GM20000 (cell line): ENCODE measurements at regions not wholly inside any gene's neighbourhood (a gene's known extent, or its start where the extent isn't known, plus 50 kb on each side); places are given as distances from the start of the nearest gene placed in this dataset.

Source experiments
- DNase-seq: peaks from one replicate; pipeline ENCODE4 v3.0.0; 2012; ENCODE audit warnings: low spot score
- TF ChIP-seq, protein P1 (sequence below): IDR thresholded peaks from 2 replicates; pipeline ENCODE4 v1.5.1; 2012; ENCODE audit warnings: mild to moderate bottlenecking, control low read depth; ENCODE audit errors: extremely low read depth, missing control alignments

DNA sequence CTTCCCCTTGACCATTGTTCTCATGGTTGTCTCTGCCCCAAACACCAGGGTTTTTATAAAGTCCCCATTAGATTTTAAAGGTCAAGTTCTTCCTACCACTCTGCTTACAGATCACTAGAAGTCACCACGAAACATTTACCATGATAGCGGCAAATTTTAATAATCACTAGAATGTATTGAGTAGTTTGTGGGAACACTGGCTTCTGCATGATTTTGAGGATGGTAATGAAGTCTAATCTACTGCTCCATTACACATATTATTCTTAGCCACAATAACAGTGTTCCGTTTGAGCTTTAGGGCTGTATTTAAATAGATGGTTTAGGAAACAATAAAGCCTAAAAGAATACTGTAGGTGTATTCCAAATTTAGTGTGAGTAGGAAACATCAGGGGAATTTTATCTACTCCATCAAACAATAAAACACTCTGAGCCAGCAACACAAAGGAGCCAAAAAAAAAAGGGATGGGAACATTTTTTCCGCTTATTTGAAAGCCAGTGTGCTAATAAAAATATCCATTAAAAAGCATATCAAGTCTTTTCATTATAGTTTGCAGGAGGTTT, 49.7 kb downstream of the KLF12 start:
- DNase-seq: no peak
- TF ChIP-seq, protein P1, sequence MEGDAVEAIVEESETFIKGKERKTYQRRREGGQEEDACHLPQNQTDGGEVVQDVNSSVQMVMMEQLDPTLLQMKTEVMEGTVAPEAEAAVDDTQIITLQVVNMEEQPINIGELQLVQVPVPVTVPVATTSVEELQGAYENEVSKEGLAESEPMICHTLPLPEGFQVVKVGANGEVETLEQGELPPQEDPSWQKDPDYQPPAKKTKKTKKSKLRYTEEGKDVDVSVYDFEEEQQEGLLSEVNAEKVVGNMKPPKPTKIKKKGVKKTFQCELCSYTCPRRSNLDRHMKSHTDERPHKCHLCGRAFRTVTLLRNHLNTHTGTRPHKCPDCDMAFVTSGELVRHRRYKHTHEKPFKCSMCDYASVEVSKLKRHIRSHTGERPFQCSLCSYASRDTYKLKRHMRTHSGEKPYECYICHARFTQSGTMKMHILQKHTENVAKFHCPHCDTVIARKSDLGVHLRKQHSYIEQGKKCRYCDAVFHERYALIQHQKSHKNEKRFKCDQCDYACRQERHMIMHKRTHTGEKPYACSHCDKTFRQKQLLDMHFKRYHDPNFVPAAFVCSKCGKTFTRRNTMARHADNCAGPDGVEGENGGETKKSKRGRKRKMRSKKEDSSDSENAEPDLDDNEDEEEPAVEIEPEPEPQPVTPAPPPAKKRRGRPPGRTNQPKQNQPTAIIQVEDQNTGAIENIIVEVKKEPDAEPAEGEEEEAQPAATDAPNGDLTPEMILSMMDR: no peak

DNA sequence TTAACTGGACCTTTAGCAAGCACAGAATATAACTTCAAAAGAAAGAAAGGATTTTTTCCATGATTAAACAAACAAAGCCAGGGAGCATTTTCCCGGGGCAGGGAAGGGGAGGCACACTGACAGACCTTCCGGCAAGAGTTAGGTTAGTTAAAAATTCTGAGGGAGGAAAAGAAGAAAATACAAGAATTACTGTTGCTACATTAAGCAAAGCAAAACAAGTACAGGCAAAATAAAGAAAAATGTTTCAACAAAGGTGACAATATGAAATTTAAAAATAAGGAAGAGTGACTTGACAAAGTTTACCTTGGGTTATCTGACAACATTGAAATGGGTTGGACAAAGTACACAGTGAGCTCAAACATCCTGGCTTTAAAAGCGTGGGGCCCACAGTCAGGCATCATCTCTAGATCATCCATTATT, 51.5 kb downstream of the KLF12 start:
- no peak for DNase-seq
- TF ChIP-seq, protein P1: no peak

DNA sequence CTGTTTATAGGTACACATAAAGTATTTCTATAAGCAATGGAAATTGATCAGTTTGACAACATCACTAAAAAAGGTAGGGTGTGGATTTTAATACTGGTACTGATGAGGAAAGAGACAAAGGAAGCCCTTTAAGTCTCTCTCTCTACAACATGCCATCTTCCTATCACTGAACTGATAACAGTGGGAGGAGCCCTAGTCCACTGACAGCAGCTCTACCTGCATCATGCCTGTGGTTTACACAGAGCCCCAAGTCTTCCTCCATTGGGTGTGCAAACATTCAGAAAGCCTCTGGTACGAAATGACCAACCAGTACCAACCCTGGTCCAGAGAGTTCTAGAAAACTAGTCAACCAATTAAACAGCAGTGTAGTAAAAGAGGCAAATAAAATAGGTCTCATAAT, 53.4 kb downstream of the KLF12 start:
- TF ChIP-seq, protein P1: no peak
- no peak for DNase-seq

DNA sequence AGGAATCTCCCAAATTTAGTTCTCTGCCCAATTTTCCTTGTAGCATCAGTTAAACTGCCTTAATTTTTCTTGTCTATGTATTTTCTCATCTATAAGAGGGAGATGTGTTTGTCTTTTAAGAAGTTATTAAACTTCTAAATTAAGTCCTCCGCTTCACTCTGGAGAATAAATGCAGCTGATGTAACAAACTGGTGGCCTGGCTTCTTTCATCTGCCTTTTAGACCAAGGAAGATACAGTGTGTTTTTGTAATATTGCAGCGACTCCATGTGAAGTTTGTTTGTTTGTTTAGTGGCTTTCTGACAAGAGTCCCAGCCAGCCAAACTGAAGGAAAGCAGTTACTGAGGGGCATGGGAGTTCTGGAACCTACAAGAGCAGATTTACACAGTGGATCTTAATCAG, 56.4 kb downstream of the KLF12 start:
- TF ChIP-seq, protein P1: no peak
- no peak for DNase-seq

DNA sequence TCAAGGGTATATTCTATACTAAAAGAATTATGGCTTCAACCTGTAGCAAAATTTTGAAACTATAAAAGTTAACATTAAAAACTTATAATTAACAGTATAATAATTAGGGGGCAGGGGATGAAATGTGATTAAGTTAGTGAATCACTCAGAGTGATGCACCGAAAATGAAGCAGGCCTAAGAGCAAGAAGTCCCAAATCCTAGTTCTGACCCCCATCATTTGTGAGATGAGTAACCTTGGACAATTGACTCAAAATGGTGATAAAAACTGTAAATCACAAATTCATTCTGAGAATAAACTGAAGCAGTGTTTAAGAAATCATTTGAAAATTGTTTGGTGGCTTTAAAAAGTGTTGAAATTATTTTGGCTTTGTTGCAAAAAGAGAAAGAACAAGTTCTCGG, 56.8 kb downstream of the KLF12 start:
- DNase-seq: no peak
- TF ChIP-seq, protein P1: no peak

DNA sequence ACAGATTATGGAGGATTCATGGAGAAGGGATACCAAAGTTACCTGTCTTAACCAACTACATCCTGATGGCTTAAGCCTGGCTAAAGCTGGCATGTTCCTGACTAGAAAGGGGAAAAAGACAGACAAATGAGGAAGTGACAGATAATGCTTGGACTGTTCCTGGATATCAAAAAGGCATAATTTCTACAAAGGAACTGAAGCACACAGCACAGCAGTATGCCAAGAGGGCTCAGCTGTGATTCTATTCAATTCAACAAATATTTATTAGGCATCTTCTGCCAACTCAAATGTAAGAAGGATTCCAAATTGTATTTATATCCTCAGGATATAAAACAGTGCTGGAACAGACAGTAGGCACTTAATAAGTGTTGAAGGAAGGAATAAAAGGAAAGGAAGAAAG, 59.5 kb downstream of the KLF12 start:
- TF ChIP-seq, protein P1: no peak

DNA sequence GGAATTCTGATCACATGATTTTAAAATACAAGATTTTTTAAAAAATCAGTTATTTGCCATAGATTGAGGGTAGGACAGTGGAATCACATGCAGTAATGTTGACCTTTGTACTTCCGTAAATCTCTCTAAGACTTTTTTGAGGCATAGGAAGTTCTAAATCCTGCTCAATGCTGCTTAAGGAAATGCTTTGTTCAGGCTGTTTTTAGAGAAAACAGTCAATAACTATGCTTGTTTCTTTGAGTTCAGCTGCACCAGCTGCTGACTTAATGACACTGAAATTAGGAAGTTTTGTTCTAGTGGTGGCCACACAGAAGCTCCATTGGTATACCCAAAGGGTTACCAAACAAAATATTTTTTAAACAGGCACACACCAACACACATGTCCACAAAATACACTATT, 60.9 kb downstream of the KLF12 start:
- TF ChIP-seq, protein P1: no peak
- DNase-seq: no peak

More for the DNA sequence above, 59.5 kb downstream of the KLF12 start:
- DNase-seq: no peak

DNA sequence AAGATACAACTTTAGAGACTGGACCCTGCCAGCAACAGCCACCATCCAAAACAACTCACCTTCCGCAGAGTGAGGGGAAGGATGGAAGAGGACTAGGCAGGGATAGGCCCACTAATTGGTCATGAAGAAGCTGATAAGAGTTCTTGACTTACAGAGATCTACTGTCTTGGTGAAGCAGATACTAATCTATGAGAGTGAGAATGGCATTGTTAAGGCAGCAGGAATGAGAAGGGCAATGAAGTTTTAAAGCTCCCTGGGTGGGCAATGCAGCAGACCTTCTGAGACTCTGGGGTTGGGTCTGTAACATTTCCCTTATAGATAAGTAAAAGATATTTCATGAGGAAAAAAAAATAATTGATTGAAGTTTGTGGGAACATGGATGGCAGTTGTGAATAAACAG, 63.7 kb downstream of the KLF12 start:
- TF ChIP-seq, protein P1: no peak
- DNase-seq: no peak
